Ramos (cell line): ENCODE measurements at regions not wholly inside any gene's neighbourhood (a gene's known extent, or its start where the extent isn't known, plus 50 kb on each side); places are given as distances from the start of the nearest gene placed in this dataset.
"Not testable (repeated sequence)": the region's sequence is repeated elsewhere in the genome, so short reads cannot be mapped to it uniquely, and the experiment has no call there.

Experiments
- in situ Hi-C: fragments of 300-500 bp; cut with MboI; formaldehyde crosslinking; loops from one replicate; pipeline ENCODE4 v1.14.3; 2022; ENCODE audit warnings: low sequenced_read_pairs; ENCODE audit not compliant: unreplicated experiment

- in situ Hi-C loops, result no loop called here
Measured at GRCh38 chr17:54172985-54173316, 350.2 kb downstream of the KIF2B start.

DNA sequence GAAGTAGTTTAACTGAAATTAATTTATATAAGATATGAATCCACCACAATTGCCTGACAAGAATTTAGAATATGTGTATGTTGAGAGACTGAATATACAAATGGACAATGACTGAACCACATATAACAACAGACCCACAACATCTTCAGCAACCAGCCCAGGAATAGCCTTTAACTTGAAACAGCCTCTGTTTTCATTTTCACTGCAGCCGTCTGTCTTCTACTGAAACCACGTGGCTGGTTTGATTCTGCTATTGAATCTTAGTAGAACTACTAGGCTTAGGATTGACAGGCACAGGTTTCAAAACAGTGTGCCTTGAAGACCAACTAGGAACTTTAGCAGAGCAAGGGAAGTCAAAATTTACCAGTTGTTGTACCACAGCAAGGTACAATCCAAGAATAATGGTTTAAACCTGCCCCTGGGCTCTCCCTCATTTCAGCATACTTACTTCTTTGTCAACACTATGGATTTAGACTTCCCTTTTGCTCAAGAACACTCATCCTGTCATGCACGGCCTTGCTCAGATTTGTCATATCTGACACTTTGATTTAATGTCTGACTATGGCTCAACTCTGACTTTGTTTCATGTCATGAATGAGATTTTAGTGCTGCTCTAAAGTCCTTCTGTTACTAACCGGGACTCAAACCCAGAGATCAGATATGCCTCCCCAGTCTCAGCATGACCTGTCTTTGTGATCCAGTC, 355.0 kb downstream of the KIF2B start:
- in situ Hi-C loops, result no loop called here

DNA sequence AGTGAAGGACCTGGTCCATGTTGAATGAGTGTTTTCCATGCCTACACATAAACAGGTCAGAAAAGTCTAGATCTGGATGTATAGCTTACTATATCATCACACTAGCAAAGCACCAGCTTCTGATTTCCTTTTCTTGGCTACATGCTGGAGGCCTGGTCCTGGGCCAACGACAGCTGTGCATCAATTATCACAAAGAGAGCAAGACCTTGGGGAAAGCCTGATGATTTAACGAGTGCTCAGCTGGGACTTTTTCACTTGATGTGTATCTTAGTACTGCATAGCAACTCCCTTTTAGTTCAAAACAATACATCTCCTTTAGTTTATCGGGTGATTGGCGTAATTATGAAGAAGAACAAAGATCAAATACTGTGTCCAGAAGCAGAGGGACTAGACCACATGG, 358.2 kb downstream of the KIF2B start:
- in situ Hi-C loops, result no loop called here

GRCh38 chr17:54191261-54191660, 368.5 kb downstream of the KIF2B start:
- in situ Hi-C loops, result no loop called here

DNA sequence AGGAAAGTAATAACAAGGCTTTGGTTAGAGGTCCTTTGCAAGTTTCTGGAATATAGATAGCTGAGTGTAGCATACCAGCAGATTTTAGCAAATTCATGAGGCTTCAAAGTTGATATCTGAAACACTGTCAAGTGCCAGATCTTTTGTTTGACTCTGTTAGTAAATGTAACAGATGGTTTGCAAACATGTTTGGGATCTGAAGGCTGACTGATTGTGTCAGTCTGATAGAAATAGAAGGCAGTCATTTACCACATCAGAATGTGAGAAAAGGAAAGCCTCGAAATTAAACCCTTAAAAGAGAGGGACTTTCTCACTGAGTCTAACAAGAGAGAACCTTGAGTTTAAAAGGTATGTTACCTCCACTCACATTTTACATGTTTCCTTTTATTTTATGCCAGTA, 371.5 kb downstream of the KIF2B start:
- in situ Hi-C loops, result no loop called here

GRCh38 chr17:54196751-54197150, 374.0 kb downstream of the KIF2B start:
- in situ Hi-C loops, result no loop called here

DNA sequence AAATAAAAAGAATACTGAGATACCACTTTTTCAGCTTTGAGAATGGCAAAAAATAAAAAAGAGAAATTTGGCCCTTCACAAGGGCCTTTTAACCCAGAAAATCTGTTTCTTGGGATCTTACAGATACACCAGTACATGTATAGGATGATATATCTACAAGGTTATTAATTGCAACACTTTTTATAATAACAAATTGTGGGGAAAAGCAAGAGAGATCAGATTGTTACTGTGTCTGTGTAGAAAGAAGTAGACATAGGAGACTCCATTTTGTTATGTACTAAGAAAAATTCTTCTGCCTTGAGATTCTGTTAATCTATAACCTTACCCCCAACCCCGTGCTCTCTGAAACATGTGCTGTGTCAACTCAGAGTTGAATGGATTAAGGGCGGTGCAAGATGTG, 378.7 kb downstream of the KIF2B start:
- in situ Hi-C loops, result not testable (repeated sequence)

DNA sequence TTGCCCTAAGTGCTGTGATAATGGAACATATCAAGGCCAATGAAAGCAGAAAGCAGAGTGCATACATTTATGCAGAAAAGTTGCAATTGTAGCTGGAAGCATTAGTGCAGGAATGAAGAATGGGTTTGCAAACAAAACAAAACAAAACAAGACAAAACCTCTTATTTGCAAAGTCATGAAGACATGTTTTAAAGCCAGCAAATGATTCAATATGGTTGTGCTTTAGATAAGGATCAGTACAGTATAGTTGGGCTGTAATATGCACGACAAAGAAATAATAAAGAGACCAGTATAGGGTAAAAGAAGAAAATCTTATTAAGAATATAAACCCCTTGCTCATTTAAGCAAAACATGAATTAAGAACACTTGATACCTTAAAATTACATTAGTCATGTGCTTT, 398.1 kb downstream of the KIF2B start:
- in situ Hi-C loops, result no loop called here

DNA sequence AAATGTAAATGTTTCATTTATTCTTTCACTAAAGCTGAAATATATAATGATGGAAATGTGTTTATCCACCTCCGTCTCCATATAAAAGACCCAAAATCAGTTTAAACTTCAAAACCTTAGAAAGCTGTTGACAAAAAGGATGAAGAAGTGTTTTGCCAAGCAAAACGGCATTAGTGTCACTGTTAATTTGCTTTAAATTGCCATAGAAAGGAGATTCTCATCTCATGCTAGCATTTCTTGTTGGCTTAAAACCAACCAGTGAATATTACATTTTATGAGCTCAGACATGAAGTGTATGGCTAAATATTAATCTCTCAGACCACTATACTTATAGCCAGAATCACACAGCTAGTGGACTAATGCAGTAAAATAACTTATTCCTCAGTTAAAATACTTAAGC, 398.8 kb downstream of the KIF2B start:
- in situ Hi-C loops, result no loop called here

- in situ Hi-C loops, result no loop called here
Measured at GRCh38 chr17:54235571-54235970, 412.8 kb downstream of the KIF2B start.

- in situ Hi-C loops, result no loop called here
Measured at GRCh38 chr17:54237911-54238515, 415.3 kb downstream of the KIF2B start.

- in situ Hi-C loops, result no loop called here
Measured at GRCh38 chr17:54239291-54239690, 416.6 kb downstream of the KIF2B start.

GRCh38 chr17:54255696-54256095, 433.0 kb downstream of the KIF2B start:
- in situ Hi-C loops, result no loop called here

- in situ Hi-C loops, result no loop called here
Measured at GRCh38 chr17:54256401-54256929, 433.7 kb downstream of the KIF2B start.

- in situ Hi-C loops, result no loop called here
Measured at GRCh38 chr17:54257440-54257839, 434.7 kb downstream of the KIF2B start.

DNA sequence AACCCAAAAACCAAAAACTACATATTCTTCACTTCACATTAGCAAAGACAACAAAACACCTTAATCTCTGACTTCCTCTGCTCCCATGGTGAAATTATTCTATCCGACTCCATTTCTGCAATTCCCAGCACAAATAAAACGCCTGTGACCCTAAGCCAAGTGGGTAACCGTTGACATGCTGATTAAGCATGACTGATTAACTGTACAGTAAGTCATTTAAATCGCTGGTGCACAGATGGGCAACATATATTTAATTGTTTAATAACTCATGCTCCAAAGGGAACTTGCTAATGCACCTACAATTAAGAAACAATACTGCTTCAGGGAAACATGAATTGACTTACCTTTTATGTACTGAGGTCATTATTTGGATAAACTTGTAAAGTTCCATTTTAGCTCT, 436.7 kb downstream of the KIF2B start:
- in situ Hi-C loops, result no loop called here

- in situ Hi-C loops, result no loop called here
Measured at GRCh38 chr17:54261465-54261864, 438.7 kb downstream of the KIF2B start.

DNA sequence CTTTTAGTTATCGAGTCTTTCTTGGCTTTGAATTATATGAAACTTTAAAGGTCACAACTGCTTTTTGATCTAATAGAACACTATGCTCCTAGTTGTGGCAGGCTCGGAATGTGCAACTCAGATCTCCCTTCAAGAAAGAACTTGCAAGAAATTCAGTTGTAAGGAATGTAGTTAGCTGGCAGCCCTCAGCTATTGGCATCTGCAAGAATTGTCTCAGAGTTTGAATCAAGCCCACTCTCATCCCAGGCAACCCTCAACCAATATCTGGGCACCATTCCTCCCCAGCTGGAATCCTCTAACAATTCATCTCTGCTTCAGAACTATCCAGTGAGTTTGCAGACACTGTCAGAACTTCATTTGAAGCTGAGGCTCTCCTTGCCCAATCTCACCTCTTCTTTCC, 447.2 kb downstream of the KIF2B start:
- in situ Hi-C loops, result no loop called here

GRCh38 chr17:54270499-54270898, 447.8 kb downstream of the KIF2B start:
- in situ Hi-C loops, result no loop called here

DNA sequence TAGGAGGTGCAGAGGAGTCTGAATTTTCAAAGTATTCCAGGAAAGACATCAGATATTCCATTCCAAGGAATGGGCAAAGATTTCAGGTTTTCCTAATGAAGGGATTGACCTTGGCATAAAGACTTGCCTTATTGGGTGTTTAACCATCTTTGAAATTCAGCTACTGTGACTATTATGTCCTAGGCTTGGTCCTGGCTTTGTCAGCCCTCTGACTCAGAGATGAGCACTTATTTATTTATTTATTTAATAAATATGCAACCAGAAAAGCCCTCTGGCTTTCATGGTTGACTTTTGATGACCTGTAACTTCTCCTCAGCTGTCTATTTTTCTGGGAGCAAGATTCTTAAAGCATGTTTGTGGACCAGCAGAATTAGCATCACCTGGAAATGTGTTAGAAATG, 455.1 kb downstream of the KIF2B start:
- in situ Hi-C loops, result no loop called here

GRCh38 chr17:54280741-54281140, 458.0 kb downstream of the KIF2B start:
- in situ Hi-C loops, result no loop called here

GRCh38 chr17:54282886-54283285, 460.2 kb downstream of the KIF2B start:
- in situ Hi-C loops, result no loop called here
